NCI-H446 (cell line): ENCODE measurements at regions not wholly inside any gene's neighbourhood (a gene's known extent, or its start where the extent isn't known, plus 50 kb on each side); places are given as distances from the start of the nearest gene placed in this dataset.
A peak's percentile ranks its signal among the peaks of the same experiment; 100 is the strongest.

Source experiments
- DNase-seq, 2 experiments: peaks; one replicate each; lab custom pipeline; 2025; lab: John Stamatoyannopoulos, UW

DNA sequence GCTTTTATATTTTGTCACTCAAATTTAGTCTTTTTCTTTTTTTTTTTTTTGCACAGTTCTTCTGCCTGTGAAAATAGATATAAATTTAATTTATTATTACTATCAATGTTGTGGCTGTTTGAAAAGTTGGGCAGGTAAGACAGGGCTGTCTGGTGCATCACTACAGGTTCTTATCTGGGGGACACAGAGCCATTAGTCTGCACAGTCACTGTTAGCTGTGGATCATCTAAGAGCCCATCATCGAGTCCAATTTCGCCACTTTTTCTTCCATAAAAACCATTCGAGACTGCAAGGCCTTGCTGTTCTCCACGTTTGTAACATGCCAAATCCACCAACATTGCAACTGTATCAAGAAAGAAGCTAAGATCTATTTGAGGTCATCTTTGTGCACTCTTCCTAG lies 325.6 kb upstream of the UMPS start:
- DNase-seq = no peak

- no peak for DNase-seq
Measured at GRCh38 chr3:124407260-124407659, 323.0 kb upstream of the UMPS start.

- no peak for DNase-seq
Measured at GRCh38 chr3:124409650-124410275, 320.5 kb upstream of the UMPS start.

- DNase-seq = no peak
Measured at GRCh38 chr3:124410471-124410870, 319.8 kb upstream of the UMPS start.

GRCh38 chr3:124411728-124412127 lies 318.5 kb upstream of the UMPS start:
- no peak for DNase-seq

GRCh38 chr3:124412644-124413043 lies 317.6 kb upstream of the UMPS start:
- no peak for DNase-seq

DNA sequence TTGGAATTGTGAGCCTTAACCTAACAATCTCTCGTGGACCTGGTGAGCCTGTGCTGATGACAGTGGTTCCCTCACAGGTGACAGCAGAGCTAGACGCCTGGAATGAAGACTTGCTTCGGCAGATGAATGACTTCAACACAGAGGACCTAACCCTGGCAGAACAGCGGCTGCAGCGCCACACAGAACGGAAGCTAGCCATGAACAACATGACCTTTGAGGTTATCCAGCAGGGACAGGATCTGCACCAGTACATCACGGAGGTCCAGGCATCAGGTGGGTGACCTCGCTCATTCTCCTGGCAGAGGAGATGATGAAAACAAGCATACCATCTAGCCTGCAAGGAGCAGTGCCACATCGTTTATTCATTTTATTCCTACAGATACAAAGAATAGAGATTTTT lies 316.9 kb upstream of the UMPS start:
- DNase-seq = no peak

- peak; percentile 48 to 87 for DNase-seq
Measured at GRCh38 chr3:124413989-124414598, 316.2 kb upstream of the UMPS start.

DNA sequence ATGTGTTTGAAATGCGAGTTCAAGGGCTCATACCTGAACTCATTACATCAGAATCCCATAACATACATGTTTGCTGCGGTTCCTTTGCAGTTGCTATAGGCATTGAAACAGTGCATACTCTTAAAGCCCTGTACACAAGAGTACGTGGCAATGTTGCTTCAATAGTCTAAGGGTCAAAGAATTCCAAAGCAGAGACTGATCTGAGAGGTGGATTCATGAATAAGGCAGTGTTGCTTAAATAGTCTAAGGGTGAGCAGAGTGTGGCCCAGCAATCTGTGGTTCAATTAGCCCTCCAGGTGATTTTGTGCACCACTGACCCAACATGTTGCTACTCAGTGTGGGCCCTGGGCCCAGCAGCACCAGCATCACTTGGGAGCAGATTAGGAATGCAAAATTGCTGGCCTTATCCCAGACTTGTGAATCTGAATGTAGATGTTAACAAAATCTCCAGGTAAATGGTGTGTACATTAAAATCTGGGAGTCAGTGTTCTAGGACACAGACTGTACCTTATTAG lies 314.7 kb upstream of the UMPS start:
- no peak for DNase-seq

DNA sequence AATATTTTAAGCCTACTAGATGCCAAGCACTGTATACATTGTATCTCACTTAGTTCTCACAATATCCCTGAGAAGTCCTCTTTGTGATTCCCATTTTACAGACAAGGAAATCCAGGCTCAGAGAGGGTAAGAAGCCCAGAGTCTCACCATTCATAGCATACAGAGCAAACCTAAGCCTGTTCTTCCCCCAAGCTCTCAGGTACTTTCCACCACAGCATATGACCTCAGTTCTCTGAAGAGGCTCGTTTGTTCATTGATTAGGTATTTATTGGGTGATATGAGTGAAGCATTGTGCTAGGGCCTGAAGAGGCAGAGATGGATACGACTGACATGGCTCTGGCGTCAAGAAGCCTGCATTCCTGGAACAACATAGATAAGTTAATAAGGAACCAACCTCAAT lies 310.9 kb upstream of the UMPS start:
- DNase-seq = no peak

DNA sequence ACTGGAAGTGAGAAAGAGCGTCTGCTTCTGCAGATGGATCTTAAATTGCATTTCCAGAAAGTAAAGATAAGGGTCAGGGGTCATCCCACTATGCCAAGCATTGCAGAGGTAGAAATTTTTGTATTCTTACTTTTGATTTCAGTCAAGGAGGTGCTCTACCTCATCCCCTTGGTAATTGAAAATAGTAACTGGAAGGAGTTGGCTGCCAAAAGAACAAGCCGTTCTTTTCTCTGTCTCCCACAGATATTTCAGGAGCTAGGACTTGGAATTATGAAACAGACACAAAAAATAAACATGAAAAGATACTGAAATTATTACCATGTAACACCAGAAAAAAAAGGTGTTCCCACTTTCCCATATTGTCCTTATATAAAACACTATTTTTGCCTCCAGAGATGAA lies 309.9 kb upstream of the UMPS start:
- DNase-seq = no peak

- no peak for DNase-seq
Measured at GRCh38 chr3:124422805-124423204, 307.4 kb upstream of the UMPS start.

- DNase-seq = no peak
Measured at GRCh38 chr3:124424396-124424795, 305.9 kb upstream of the UMPS start.

DNA sequence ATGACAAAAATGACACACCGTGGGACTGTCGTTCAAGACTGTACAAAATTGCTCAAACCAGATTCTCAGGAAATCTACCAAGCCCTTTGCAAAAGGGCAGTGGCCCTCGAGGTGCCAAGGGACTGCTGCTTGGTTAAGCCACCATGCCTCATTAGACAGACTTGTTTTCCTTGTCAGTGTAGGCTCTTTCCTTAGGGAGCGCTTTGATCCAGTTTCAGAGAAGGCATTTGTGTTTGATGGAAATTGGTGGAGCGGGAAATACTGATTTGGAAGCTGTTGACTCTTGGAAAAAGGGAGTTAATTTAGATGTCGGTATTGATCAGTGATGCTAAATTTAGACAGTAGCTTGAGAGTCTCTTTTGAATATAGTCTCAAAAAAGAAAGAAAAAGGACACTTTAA lies 304.3 kb upstream of the UMPS start:
- DNase-seq = no peak

DNA sequence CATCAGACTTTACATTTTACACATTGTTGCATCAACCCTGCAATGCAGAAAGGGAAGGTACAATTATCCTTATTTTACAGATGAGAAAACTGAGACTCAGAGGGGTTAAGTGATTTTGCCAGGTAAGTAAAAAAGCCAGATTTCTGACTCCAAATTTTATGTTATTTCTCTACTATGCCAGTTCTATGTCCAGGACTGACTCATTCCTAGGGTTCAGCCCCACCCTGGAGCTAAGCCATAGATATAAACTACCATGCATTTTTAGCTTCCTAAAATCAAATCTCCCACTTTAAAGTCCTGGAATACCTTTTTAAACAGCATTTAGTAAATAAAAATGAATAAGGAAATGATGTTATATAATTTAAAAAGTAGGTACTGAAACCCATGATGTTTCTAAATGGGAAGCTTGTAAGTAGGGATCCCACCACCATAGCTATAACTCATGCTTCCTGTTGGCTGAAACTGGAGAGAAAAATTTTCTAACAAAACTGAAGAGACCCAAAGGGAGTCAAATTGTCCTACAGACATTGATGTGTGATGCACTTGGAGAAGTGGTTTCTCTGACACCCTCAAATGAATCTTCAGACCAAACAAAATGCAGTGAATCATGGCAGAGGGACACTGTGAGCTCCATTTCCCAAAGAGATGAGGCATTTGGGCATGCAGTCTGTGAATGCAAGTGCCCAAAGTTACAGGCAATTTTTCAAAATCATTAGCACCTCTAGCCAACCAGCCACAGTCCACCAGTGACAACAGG lies 301.7 kb upstream of the UMPS start:
- DNase-seq = no peak

DNA sequence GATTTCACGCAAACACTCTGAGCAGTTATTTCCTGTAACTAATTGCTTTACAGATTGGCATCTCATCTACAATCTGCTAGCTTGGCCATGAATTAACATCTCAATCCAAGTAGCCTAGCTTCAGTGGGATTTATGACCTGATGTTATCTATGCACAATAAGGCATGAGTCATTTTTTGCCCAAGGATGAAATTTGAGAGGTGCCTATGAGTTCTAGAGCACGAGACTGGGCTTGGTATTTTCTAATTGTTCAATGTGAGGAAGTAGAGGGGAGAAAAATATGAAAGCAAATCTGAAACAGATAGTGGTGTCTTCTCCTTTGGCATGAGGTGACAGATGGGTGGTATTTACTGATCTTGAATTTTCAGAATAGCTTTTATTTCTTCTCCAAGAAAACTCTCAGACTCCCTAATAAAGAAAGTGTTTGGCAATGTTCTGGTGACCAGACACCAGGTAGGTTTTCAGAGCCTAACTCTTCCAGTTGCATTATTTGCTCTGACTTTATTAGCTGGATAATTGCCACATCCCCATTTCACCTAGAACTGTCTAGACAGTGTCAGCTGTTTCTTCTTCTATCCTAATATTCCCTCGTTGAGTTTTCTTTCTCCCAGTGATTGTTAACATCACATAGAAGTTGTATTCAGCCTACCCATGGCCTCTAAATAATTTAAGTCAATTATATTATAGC lies 301.0 kb upstream of the UMPS start:
- DNase-seq = peak; percentile 92 to 96

- DNase-seq = no peak
Measured at GRCh38 chr3:124431331-124431994, 298.8 kb upstream of the UMPS start.

DNA sequence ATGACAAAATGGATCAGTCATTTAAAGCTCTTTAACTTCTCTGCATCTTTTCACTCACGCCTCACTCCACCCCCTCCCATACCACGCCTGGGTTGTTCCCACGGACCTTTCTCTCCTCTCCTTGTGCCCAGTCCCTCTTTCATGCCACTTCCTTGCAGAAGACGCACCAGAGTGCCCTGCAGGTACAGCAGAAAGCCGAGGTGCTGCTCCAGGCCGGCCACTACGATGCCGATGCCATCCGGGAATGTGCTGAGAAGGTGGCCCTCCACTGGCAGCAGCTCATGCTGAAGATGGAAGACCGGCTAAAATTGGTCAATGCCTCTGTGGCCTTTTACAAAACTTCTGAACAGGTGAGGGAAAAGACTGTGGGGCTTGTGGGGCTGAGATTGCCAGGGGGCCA lies 296.1 kb upstream of the UMPS start:
- no peak for DNase-seq

DNA sequence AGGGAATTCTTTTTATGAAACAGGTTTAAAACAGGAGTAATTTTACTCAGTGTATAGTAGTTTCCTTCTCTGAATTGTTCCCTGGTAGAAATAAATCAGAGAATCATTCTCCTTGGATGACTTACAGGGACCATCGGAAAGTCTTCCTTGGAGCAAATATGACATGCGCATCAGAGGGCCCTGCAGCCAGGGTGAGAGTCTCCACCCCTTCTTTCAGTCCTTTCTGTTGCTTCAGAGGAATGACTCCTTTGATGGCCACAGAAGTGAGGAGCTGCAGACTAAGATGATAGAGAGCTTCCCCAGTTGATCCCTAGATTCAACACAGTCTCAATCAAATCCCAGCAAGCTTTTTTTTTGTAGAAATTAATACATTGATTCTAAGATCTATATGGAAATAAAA lies 294.8 kb upstream of the UMPS start:
- no peak for DNase-seq

DNA sequence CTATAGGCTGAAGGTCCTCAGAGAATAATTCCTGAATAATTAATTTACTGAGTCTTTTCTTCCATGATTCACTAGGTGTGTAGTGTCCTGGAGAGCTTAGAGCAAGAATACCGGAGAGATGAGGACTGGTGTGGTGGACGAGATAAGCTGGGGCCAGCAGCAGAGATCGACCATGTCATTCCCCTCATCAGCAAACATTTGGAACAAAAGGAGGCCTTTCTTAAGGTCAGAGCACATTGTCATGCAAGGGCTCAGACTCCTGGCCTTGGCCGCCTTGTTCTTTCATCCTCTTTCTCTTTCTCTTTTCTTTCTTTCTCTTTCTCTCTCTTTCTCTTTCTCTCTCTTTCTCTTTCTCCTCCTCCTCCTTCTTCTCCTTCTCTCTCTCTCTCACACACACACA lies 291.4 kb upstream of the UMPS start:
- DNase-seq = no peak

- DNase-seq = no peak
Measured at GRCh38 chr3:124439603-124440002, 290.6 kb upstream of the UMPS start.

GRCh38 chr3:124441766-124442165 lies 288.5 kb upstream of the UMPS start:
- no peak for DNase-seq
